Umbilical cord (tissue), 1 donor: ENCODE measurements at regions not wholly inside any gene's neighbourhood (a gene's known extent, or its start where the extent isn't known, plus 50 kb on each side); places are given as distances from the start of the nearest gene placed in this dataset.
"Not testable (repeated sequence)": the region's sequence is repeated elsewhere in the genome, so short reads cannot be mapped to it uniquely, and the experiment has no call there.

Experiments used
- DNase-seq: peaks from one replicate; pipeline ENCODE4 v3.0.0-alpha.2; 2015; ENCODE audit warnings: low spot score

GRCh38 chr1:178642282-178642681 lies 82.8 kb upstream of the RALGPS2 start:
- DNase-seq, result no peak

DNA sequence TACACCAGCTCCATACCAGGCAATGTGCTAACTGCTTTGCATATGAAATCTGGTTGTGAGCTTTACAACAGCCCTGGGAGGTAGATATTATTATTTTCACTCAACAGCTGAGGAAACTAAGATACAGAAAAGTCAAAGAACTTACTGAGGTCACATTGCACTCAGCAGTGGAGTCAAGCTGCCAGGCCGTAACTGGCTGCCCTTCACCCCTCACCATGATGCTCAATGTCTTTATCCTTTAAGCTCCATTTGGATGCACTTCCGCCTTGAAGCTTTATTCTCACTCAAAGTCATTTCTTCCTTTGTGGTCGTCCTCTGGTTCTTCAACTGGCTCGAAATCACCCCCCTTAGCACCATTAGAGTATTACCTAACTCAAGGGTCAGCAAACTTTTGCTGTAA lies 81.7 kb upstream of the RALGPS2 start:
- DNase-seq, result no peak

DNA sequence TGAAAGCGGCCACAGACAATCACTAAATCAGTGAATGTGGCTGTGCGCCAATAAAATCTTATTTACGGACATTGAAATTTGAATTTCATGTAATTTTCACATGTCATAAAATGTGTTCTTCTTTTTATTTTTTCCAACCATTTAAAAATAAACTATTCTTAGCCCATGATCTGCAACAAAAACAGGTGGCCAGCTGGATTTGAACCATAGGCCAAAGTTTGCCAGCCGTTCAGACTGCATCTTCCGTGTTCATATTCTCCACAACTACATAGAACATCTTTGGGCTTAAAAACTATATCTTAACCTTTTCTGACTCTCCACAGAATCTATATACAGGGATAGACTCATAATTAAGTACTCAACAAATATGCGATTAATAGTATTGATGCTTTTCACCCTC lies 81.2 kb upstream of the RALGPS2 start:
- DNase-seq, result no peak

DNA sequence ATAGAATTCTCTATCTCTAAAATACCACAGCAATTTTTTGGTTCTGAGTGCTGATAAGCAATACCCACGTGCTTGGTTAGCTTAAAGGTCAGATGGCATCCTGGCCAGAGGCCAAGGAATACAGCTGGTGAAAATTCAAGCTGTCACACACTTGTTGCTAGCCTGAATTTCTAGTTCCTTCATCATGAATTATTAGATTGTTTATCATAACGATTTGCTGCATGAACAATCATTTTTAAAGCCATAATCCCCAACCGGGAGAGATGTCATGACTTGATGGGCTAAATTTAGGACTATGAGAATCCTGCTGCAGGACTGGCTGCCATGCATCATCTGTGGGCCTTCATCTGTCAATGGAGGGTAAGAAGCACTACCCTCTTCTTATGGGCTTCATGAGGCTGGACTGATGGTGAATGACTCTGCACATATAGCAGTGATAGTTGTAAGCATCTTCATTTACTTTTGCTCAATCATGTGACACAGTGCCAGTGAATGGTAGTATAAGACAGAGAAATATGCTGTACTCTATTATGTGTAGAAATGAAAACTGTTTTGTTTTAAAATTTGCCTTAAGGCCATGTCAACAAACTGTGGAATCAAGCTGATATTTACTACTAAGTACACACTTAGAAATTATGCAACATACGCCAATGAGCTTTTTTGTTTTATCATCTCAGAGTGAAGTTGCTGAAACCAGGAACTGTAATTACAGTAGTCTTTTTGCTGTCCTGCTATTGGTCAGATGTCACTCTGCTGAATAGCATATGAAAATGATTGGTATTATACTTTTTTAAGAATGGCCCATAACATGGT lies 80.5 kb upstream of the RALGPS2 start:
- DNase-seq, result peak; percentile 68

DNA sequence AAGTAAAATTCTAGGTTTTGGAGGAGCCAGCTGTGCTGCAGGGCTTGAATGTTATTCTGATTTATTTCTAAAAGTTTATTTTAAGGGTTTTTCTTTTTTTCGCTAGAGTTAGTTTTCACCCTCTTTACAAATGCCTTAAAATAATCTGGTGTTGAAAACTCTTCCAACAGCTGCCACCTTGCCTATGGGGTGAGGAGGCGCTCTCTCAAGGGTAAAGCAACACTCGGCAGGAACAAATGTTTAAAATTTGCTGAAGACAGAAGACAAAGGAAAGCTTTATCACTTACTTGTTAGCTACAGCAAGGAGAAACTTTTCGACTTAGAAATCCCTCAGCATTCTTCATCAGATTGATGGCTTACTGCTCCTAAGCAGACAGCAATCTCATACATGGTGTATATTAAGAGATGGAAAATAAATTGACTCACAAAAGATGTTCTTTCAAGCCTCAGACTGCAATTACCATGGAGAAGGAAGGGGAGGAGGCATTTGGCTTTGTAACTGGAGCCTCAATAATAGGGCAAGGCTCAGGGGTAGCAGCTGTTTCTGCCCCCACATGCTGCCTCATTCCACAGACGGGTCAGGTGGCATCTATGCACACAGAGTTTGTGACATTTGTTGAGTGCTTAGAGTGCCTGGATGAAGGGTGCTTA lies 79.8 kb upstream of the RALGPS2 start:
- no peak for DNase-seq

- no peak for DNase-seq
These were observed 79.2 kb upstream of the RALGPS2 start for GRCh38 chr1:178645808-178646200.

DNA sequence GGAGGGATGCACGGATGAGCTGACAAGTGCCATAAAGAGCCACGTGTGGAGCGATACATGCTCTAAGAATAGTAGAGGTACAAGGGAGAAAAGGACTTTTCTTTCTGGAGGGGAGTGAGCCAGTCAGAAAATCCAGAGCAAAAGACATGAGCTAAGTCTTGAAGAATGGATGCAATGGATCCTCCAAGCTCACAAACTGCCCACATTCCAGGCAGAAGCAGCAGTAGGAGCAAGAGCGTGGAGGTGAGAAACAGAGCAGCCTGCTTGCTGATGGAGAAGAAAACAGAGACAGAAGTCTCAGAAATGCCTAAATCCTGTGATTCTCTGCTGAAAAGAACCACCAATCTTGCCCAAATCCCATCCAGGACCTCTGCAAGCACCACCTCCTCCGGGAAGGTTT lies 78.2 kb upstream of the RALGPS2 start:
- no peak for DNase-seq

- no peak for DNase-seq
These were observed 76.9 kb upstream of the RALGPS2 start for GRCh38 chr1:178648151-178648550.

- no peak for DNase-seq
These were observed 75.3 kb upstream of the RALGPS2 start for GRCh38 chr1:178649582-178650350.

GRCh38 chr1:178650934-178651511 lies 74.0 kb upstream of the RALGPS2 start:
- DNase-seq, result peak; percentile 86

- DNase-seq, result peak; percentile 96
These were observed 73.3 kb upstream of the RALGPS2 start for GRCh38 chr1:178651742-178652141.

- no peak for DNase-seq
These were observed 72.2 kb upstream of the RALGPS2 start for GRCh38 chr1:178652506-178653490.

- no peak for DNase-seq
These were observed 65.2 kb upstream of the RALGPS2 start for GRCh38 chr1:178659789-178660208.

- DNase-seq, result no peak
These were observed 64.6 kb upstream of the RALGPS2 start for GRCh38 chr1:178660461-178660860.

DNA sequence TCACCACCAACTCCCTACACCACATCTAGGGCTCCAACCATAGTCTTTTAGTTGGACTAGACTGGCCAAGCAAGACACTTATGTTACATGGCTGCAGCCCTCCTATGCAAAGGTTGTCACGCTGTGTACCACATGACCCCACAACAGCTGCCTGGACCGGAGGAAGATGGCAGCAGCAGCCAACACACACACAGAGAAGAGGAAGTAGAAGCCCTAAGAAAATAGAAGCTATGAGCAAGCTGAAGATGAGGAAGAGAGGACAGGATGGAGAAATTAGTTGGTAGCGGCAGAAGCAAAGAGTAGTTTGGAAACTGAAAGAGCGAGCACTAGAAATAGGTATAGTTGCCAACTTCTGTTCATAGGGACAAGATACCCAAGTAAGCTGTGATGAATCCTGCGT lies 60.8 kb upstream of the RALGPS2 start:
- no peak for DNase-seq

- DNase-seq, result no peak
These were observed 59.5 kb upstream of the RALGPS2 start for GRCh38 chr1:178665579-178665978.

- not testable (repeated sequence) for DNase-seq
These were observed 58.2 kb upstream of the RALGPS2 start for GRCh38 chr1:178666891-178667290.

GRCh38 chr1:178672434-178672833 lies 52.6 kb upstream of the RALGPS2 start:
- DNase-seq, result no peak

GRCh38 chr1:178674559-178674958 lies 50.5 kb upstream of the RALGPS2 start:
- not testable (repeated sequence) for DNase-seq
